SHP77 treated with DMSO at 0.1 percent for 48 hours (cell line): ENCODE measurements at regions not wholly inside any gene's neighbourhood (a gene's known extent, or its start where the extent isn't known, plus 50 kb on each side); places are given as distances from the start of the nearest gene placed in this dataset.

Source experiments
- DNase-seq: peaks from one replicate; lab custom pipeline; 2025; lab: John Stamatoyannopoulos, UW

DNA sequence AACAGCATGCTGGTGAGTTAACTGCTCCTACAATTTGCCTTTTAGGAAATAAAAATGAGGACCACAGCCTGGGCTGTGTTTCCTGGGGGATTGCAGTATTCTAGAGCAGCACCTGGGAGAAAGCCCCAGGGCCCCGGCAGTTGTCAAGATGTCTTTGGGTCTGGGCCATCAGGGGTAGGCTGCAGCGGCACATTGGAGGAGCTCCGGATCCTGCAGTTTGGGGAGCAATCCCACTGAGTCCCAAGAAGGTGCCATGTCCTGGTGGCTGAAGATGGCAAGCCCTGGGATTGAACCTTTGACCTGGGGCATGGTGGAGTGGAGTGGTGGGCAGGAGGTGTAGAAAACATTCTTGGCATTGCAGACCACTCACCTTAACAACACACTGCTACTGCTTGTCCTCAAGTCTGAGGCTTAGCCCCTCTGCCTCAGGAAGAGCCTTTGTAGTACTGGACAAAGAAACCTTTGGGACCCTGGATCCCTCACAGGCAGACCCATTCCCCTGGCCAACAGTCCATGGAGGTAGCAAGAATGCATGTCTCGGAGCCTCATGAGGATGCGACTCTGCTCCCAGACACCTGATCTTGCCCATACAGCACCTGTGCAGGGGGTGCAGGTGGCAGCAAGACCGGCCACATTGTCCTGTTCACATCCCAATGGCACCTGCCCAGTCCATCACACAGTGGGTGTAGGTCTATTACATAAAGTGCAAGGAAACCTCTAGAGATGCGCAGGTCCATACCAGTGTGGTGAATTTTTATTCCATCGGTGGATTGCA, 159.1 kb upstream of the IRX2 start:
- DNase-seq: no peak

DNA sequence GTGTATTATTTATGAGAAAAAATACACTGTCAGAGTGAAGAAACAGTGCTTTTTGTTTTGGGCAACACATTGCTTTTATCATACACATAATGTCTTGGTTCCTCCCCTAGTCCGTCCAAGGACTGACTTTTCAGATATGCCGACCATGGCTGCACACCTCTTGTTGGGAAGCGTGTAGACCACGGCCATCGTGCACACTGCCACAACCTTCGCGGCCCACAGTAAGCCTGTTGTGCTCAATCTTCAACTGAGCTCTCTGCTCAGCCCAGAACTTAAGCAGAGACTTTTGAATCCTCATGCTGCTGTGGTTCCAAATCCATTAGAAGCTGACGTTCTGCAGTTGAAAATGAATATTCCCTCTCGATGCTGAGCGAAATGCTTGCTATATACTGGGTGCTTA, 157.6 kb upstream of the IRX2 start:
- no peak for DNase-seq

DNA sequence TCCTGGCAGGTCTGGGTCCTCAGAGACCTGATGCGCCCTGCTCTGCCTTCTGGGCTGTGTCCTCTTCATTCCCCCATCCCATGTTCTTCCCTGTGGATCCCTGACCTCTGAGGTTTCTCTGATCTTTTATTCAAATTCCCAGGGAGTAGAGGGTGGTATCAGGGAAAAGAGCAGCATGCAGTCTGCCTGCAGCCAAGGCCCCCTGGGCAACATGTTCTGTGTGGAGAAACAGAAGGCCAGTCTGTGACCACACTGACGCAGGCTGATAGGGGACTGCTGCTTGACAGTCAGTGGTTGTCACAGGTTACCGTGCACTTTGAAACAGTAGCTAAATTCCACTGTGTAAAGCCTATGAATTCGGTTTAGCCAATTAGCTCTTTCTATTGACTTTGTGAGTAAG, 156.6 kb upstream of the IRX2 start:
- no peak for DNase-seq

DNA sequence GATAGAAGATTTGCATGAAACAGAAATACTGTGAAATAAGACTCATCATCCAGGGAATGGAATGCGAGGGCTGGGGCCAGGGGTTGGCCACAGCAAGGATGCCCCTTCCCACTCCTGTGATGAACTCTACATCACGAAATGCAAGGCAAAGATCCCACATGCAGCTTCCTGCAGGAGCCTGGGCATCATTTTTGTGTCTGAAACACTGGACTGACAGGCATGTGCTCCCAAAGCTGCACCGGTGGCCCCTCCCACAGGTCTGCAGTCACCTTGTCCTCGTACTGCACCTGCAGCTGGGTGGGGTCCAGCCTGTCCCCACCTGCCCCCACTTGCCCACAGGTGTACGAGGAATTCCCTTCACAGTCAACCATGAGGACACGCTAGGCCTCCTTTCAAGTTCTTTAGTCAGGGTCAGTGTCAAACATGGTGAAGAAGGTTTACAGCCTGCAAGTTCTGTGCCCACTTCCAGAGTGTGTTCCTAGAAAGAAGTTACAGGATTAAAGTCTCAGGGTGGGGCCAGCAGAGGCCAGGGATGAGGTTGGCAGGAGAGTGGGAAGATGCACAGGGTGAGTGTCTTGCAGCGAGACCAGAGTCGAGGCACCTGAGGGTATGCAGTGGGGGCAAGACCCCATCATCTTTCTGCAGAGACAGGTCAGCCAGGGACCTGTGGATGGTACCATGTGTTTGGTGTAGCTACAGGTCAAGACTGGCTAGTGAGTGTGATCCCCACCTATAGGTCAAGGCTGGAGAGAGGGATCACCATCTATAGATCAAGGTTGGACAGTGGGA, 155.0 kb upstream of the IRX2 start:
- no peak for DNase-seq

DNA sequence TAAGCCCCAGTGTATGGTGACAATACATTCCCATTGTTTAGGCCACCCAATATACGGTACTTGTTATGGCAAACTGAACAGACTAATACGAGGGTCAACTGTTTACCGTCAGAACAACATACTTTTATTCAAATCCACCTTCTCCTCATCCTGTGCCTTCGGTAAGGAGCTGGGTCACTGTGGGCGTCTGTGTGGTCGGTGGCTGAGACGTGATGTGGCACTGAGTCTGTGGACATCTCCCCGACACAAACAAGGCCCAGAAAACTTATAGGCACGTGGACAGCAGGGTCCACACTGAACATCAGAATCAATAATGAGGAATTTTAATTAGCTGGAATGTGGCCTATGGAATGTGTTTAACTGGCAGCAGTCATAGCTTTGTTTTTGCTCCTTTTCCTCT, 154.3 kb upstream of the IRX2 start:
- DNase-seq: no peak

DNA sequence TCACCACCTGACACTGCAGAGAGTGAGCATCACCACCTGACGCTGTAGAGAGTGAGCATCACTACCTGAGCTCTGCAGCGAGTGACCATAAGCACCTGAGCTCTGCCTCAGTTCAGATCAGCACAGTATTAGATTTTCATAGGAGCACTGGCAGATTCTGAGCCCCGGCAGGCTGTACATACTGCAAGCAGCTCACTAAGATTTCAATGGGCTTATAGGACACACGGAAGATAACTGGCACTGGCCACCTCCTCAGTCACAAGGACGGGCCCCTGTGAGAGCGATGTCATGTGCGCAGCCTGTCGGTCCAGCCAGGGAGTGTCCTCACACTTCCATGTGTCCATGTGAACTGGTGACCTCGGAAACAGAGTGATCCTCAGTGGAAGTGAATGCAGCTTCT, 153.5 kb upstream of the IRX2 start:
- DNase-seq: no peak

DNA sequence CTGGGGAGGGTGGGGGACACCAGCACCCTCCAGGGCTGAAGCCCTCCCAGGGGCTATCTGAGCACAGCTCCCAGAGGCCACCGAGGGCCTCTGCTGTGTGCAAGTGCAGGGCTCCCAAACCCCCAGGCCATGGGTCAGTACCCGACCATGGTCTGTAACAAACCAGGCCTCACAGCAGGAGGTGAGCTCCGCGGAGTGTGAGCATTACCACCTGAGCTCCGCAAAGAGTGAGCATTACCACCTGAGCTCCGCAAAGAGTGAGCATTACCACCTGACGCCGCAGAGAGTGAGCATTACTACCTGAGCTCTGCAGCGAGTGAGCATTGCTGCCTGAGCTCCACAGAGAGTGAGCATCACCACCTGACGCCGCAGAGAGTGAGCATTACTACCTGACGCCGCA, 152.9 kb upstream of the IRX2 start:
- no peak for DNase-seq

DNA sequence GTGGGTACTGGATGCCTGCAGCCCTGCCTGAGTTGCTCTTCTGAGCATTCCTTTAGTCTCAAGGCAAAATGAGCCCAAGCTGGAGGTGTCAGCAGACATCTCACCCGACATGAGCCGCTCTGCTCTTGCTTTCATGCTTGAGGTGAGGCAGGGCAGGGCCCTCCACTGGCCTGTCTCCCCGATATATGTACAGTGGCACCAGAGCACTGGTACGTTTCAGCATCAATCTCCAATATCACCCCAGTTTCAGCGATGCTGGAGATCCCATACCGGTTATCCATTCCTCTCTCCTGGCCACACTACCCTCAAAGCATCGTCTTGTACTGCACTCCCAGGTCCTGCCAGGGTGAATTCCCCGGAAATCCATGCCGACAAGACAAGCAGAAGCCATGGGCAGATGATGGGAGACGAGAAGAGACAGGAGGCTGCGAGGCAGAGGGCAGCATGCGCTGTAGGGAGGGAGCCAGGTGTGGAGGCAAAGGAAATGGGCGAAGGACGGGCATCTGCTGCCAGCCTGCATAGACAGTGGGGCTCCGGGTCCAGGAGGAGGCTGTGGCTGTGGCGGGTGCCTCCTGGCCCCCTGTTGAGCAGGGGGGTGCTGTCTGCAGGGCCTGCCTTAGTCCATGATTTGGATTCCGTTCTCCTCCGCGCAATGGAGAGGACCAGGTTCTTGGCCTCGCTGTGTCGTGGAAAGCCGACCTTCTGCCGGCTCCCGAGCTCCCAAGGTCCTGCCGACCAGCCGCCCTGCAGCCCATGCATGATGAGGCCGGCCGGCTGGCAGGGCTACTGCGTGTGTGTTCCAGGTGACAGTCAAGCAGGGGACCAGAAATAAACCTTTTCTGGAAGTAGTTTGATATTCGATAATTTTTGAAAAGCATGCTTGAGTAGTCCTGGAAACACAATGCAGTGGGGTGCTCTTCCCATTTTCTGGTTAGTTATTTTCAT, 152.2 kb upstream of the IRX2 start:
- no peak for DNase-seq

DNA sequence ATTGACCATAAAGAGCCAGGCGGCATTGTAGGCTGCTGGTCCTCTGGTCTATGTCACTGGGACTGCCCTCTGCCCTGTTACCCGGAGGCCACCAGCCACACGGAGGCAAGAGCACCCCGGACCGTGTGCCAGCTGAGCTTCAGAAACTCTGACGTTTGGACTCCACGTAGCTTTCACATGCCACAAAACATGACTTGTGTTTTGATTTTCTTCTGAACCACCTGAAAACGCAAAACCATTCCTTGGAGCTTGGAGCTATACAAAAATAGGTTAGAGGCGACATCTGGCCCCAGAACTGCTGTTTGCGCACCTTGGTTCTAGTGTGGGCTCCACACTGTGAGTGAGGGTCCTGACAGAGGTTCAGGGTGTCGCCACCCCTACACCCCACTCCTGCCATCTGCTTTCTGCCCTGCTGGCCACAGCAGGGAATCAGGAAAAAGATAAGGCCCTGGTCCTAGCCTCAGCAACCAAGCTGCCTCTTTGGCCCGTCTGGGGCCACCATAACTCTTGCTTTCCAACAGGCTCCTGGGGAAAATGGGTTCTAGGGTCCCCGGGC, 151.3 kb upstream of the IRX2 start:
- DNase-seq: no peak

DNA sequence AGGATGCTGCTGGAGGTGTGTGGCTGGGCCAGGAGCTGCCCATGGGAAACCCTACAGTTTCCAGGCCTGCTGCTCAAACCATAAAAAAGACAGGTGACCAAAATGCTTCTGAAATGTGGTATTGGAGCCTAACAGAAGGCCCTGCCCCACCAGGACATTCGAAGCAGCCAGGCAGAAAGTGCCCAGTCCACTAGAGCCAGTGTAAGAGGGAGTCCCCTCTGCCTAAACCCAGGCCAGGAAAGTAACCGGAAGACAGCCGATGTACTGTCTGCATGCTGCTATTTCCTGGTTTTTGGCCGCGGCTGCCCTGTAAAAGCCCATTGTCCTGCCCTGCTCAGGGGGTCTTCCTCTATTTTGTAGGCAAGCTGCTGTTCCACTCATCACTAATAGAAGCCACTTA, 150.7 kb upstream of the IRX2 start:
- no peak for DNase-seq

DNA sequence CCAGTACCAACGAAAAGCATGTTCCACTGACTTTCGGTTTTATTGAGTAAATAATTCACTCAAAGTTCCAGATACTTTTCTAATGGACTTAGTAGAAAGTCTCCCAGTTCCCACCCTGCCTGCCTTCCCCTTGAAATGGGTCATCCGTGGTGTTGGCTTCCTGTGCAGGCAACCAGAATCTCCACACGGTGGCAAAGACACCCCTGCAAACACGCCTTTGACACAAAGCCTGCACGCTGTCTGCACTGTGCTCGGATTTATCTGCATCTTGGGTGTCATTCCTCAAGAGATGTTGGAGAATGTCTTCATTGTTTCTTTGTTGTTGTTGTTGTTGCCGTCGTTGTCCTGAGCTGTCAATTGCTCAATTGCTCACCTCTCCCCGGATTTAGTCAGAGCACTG, 150.0 kb upstream of the IRX2 start:
- DNase-seq: no peak

DNA sequence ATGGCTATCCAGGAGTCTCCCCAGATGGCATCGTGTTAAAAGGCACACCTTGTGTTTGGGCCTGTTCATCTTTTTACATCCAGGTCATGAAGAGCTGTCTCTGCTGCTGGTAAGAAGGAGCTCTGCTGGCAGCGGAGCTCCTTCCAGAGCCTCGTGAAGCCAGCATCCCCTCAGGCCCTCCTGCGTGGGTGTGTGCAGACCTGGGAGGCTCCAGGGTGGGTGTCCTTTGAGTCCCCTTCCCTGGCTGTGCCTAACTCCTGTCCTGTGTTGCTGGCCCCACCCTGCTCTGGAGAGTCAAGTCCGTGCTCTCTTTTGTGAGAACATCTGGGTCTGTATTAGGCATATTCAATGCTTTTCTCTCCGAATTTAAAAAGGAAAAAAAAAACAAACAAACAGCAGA, 149.6 kb upstream of the IRX2 start:
- no peak for DNase-seq

DNA sequence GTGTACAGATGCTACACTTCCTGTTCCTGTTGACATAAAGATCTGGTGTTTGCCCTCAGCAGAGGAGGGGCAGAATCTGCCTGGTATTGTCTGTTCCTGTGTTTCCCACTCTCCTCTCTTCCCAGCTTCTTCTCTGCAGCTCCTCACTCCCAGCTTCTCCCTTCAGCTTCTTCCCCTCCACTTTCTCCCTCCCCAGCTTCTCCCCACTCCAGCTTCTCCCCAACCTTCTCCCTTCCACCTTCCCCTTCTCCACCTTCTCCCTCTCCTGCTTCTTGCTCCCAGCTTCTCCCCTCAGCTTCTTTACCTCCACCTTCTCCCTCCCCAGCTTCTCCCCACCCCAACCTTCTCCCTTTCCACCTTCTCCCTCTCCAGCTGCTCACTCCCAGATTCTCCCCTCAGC, 148.9 kb upstream of the IRX2 start:
- DNase-seq: no peak

DNA sequence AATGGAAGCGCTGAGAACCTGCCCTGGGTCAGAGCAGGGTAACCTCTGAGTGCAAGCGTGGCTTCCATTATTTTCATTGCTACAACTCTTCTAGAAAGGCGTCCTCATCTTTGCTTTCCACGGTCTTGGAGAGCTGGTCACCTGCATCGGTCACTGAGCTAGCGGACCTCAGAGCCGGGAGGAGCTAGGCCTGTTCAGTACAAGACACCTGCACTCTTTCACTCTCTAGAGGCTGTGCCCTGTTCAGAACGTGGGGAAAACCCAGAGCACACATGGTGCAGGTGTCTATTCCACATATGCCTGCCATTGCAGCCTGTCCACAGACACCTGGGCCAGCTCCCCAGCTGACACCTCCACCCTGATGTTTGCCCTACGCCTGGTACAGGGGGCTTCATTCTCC, 147.8 kb upstream of the IRX2 start:
- DNase-seq: no peak

DNA sequence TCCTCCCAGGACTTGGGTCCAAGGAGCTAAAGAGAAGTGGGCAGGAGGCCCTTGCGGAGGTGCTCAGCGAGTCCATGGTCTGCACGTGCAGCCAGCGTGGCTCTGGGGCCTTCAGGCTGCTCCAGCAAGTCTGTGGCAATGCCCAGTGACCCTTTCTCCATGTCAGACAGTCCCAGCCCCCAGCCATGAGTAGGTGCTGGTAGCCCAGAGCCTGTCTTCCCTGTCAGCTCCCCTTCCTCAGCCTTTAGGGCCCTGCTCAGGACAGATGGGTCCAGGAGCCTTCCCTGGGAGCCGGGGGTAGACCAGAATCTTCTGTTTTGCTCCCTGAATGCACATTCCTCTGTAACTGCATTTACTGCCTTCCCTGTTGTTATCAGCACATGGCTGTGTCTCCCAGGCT, 147.2 kb upstream of the IRX2 start:
- no peak for DNase-seq

DNA sequence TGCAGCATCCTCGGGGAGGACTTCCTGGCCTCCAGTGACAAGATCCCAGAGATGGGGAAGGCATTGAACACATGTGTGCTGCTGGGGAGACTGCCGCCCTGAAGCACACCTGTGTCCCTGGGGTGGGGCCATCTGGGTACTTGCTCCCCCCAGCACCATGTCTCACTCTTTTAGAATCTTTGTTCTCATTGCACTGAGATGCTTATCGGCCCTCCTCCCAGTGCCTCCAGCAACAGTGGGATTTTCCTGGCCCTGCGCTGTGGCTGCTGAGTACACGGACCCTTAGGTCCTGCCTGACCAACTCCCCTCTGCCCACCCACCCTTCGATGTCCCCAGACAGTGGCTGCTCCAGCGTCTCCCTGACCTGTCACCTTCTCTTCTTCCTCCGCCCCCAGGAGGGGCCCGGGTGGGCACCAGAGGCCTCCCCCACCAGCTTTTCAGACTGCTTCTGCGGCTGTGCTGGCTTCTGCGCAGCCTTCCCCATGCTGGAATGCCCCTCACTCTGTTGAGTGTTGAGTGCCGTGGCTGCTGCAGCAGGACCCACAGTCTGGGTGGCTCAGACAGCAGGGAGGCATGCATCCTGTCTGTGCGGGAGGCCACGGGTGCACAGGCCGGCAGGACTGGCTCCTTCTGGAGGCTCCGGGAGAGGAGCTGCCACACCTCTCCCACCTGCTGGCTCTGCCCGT, 145.9 kb upstream of the IRX2 start:
- no peak for DNase-seq

DNA sequence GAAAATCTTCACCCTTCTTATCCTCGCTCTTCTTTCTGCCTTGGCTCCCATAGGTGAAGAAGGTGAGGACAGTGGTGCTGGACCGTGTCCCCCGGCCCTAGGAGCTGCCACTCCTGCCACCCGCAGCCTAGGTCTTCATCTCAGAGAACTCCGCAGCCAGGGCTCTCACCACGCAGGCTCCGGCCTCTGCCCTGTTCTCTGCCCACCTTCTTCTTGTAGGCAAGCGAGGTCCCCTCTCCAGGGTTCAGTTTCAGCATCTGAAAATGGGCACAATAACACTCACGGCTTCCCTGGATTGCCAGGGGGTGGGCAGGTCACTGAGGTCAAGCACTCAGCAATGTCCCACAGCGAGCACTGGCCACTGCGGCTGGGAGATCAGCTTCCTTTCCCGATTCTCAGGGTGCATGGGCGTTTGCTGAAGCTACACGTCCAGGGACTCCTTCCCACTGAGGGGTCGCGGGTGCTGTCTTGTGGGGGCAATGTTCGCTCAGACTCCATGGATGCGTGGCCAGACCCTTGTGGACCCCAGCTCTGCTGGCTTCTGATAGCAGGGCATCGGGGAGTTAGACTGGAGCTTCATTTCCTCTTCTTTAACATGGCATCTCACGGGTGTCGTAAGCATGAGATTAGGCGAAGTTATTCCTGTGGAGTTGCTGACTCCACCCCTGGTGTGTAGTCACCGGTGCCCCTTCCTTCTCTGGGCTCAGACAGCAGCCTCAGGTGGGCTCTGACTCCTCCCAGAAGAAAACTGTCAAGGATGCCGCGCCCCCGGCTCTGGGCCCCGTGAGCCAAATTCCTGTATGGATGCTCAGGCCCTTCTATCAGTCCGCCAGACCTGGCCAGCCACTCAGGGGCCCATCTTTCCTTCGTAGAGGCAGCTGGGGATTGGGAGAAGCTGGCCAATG, 145.1 kb upstream of the IRX2 start:
- DNase-seq: no peak

DNA sequence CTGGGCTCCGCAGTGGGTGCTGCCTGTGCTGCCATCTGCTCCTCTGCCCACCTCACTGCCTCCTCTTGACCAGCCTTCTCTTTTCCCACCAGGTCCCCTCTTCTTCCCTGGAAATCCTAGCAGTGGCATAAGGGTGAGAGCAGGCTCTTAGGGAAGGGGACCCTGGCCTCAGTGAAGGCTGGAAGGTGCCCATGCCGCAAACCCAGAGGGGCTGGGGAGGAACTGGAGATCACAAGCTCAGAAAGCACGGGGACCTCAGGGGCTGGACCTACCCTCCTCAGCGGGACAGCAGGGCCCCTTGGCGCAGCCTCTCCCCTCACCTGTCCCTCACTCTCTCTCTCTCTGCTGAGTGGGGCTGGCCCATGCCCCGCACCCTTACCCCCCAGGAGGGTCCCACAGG, 144.4 kb upstream of the IRX2 start:
- no peak for DNase-seq

DNA sequence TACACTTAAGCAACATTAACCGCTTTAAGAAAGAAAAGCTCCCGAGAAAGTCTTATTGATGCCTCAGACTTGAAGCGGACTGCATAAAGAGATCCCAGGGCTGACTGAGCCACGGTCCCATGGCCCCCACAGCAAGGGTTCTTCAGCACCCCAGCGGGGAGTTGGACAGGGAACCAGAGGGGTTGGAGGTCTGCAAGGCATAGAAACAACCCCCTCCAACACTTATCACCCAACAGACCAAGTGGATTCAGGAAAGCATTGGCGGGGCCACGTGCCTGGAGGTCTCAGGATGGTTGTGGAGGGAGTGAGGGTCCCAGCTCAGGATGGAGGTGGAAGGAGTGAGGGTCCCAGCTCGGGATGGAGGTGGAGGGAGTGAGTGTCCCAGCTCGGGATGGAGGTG, 143.7 kb upstream of the IRX2 start:
- no peak for DNase-seq

DNA sequence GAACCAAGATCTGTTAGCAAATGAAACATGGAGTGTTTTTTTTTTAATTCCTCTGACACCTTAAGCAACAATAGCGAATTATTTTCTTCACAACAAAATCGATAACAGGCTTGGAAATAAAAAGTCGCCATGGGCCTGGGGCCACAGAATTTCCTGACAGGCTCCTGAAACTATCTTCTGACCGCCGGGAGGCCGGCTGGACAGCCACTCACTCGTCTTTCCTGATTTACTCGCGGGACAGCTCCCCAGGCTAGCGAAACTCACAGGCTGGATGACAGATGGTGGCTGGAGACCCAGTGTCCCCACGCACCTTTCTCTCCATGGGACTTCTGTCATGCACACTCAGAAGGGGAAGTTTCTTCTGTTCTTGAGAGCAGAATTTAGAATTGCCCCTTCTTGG, 143.3 kb upstream of the IRX2 start:
- no peak for DNase-seq

DNA sequence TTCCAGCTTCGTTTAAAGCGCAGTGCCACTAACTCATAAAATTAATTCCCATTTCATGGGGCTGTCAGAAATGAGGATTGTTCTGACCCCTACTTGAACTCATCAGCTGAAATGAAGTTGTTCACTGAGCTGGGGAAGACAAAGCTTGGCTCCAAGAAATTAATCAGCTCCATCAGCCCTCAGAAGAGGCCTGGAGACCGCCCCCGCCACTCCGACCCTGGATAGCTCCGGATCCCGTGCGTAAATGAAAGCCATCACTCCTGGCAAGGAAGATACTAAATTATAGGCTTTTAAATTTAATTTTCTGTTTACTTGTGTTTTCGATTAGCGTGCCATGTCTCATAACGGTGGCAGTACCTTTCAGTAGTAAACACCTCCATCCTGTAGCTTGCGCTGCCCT, 142.8 kb upstream of the IRX2 start:
- DNase-seq: no peak
